Hypothalamus (tissue), 51 donors: ENCODE measurements at regions not wholly inside any gene's neighbourhood (a gene's known extent, or its start where the extent isn't known, plus 50 kb on each side); places are given as distances from the start of the nearest gene placed in this dataset.

ENCODE experiments used
- DNase-seq, 51 donors: peaks; one replicate each; lab custom pipeline; 2025; lab: John Stamatoyannopoulos, UW

DNA sequence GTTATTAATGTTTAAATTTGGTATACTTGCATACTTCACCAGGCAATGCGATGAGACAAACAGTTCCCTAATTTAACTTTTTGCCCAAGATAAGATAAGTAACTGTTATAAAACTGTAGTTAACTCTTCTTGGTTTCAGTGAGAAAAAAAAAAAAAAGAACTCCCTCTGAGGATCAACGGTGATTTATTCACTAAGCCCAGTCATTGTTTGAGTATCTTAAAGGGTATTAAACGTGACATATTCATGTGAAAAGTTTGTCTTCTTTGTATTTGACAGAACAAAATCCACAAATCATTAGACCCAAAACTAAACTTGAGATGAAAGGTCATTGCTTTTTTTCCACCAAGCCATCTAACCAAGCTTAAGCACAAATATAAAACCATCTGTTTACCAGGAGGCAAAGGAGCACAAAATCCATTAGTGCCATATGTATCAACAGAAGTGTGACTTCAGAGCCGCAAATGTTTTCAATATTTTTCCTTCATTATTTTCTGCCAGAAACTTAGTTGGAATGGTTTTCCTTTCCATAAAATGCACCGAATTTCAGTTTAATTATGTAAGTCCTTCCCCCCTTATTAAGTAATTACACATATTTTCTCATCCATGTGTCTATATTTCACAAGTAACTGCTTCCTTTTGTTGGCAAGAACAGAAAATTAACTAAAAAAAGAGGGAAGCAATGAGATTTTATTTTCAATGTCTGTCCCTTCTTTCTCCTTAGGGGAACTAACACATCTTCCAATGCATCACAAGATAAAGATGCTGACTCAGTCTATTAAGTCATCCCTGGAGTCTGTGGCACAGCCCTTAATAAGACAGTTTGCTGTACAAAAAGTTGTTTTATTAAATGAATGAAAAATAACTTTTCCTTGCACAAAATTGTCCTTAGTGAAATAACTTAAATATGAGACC is 92.2 kb upstream of the RAP2B start:
- DNase-seq, result no peak

DNA sequence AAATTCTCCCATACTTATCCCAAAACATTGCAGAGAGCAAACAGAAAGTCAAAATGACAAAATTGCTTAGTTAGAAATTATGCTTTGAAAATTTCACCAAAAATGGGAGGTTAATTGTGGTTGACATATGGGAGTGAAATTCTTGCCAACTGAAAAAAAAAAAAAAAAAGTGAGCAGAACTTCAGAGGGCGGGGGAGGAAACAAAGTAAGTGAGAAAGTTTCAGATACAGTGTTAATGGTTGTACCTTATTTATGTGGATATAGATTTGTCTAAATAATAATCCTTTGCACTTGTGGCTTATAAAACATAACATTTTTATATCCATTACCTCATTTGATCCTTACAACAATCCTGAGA is 91.5 kb upstream of the RAP2B start:
- DNase-seq, result no peak

DNA sequence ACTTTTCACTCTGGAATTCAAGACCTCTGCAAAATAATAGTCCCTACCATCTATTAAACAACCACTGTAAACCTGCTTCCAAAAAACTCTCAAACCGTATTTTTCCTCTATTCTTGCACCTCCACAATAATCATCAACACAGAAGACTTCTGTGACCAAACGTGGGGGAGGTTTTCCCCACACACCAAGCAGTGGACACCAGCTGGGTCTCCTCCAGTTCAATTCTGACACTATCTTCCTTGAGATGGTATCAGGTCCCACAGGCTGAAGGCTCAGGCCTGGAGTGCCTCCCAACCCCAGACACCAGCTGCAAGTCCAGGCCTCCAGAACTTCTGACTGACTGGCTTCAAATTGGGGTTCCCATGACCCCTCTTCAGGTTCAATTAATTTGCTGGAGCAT is 89.6 kb upstream of the RAP2B start:
- no peak for DNase-seq

DNA sequence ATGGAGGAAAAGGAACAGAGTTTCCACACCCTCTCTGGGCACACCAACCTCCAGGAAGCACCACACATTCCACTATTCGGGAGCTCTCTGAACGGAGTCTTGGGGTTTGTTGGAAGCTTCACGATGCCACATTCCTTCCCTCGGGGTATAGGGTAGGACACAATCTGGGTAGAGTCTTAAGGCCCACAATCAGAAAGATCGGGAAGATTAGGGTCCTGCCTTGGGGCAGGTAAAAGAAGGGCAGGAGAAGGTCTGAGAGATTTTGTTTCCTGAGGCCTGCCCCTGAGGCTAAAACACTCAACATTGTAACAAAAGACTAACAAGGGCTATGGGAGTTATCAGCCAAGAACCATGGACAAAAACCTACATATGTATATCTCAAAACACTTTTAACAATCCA is 89.2 kb upstream of the RAP2B start:
- no peak for DNase-seq

DNA sequence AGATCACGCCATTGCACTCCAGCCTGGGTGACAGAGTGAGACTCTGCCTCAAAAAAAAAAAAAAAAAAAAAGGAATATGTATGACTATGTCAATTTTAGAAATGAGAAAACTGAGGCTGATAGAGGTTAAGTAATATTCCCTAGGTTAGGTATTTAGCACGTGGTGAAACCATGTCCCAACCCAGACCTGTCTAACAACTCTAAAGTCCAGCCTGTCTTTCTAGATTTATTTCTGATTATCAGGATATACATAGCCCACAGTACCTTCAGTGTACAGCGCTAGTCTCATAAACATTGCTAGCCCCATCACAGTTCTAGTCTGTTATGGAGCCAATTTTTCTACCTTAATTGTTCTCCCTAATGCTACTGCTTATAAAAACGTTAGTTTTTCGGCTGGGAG is 88.4 kb upstream of the RAP2B start:
- no peak for DNase-seq

DNA sequence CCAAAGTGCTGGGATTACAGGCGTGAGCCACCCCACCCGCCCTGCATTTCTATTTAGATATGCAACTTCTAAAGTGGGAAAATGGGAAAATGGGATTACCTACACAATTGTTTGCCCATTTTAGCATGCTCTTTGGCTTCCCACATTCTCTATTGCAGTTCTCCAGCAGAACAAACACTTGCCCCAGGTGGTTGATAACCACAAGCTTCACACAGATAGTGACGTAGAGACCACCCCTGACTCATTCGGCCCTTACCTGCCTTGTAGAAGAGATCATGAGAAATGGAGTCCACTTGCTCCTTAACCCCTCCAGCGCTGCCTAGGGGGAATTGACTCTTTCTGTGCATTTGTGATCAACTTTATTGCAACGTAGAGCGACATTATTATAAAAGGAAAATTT is 83.2 kb upstream of the RAP2B start:
- DNase-seq, result no peak

DNA sequence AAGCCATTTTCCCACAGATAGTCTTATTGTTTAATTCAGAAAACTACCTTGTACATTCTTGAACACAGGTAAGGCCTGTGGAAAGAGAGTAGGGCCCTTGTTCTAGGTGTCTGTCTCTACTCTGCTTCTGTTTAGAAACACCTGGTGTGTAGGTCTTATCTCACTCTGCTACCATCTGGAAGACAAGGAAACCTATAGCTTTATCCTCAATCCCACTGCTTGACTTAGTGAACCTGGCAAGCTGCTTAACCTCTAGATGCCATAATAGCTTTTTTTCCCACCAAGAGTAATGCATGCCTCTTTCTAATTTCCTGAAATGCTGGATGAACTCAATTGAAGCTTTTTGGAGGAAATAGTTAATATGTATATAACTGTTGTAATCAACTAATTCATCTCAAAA is 82.6 kb upstream of the RAP2B start:
- DNase-seq, result no peak

DNA sequence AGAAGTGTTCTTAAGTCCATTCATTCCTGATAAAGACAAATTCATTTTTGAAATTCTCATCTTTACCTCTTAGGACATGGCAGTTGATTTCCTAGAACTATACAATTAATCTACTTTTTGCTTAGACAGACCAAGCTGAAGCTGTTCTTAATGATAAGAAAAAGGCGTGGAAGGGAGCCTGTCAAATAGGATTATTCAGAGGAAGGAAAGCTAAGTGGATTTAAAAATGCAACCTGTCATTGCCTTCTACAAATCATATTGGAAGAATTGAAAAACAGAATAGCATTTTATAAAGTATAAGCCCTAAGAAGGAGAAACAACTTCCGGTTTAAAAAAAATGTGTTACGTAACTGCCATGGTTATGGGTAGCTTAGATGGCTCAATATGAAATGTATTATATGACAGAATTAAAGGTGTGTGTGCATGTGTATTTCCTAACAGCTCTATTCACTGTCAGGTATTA is 81.2 kb upstream of the RAP2B start:
- DNase-seq, result no peak

DNA sequence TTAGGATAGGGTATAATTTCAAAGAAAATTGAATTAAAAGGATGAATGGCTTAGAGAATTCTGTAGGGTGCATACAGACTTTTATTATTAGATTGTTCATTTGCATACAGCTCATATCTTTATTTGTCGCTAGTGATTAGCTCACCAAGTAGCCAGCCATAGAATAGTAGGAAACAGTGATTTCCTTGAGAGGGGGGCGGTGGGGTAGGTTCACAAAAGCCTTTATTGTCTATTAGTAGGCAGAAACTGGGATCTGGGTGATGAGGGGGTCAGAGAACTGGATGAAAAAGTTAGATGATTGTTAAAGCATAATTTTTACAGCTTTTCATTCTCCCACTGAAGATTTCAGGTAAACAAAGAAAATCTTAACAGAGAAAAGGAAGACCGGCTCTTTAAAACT is 77.6 kb upstream of the RAP2B start:
- no peak for DNase-seq

DNA sequence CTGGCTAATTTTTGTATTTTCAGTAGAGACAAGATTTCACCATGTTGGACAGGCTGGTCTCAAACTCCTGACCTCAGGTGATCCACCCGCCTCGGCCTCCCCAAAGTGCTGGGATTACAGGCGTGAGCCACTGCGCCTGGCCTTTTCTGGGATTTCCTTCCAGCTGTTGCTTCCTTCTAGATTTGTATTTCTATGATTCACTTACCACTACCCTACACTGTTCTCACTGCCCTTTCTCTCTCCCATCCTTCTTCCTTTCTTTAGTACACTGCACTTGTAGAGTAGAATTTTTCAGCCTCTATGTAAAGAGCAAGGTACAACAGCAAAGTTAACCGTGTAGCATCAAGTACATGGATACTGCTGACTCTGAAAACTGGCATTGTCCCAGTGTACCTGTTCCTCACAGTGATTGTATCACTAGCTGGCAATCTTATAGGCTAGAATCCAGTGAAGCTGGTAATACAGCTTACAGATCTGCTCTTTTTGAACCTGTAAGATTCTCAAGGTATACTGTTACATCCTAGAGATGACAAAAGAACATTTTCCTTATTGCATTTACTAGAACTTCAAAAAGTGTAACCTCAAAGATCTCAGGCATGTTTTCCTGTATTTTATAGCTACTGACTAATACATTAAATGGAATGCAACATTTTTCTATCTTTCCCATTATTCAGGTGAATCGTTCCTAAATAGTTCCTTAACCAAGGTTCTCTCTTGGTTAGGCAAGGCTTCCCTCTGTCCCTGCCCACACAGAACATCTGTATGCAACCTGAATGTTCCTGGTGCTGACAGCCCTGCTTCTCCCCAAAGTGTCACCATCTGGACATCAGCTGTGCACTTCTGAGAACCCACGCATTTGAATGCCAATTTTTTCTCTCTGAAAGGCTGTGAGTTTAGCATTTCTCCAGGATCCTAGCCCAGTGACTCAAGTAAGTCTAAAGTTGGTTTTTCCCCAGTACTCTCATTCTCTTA is 74.1 kb upstream of the RAP2B start:
- DNase-seq, result no peak

DNA sequence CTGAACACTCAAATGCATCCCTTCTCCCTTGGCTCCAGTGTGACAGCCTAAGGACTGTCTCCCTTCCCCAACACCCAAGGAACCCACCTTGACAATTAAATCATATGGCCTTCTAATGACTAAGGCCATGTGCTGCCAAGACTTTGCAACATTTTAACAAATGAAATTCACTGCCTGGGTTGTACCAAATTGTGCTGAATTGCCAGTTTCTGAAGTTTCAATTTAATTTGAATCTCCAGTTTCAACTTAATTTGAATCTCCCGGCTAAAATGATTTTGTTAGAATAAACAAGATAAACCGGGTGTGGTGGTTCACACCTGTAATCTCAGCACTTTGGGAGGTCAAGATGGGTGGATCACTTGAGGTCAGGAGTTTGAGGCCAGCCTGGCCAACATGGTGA is 72.4 kb upstream of the RAP2B start:
- DNase-seq, result no peak

DNA sequence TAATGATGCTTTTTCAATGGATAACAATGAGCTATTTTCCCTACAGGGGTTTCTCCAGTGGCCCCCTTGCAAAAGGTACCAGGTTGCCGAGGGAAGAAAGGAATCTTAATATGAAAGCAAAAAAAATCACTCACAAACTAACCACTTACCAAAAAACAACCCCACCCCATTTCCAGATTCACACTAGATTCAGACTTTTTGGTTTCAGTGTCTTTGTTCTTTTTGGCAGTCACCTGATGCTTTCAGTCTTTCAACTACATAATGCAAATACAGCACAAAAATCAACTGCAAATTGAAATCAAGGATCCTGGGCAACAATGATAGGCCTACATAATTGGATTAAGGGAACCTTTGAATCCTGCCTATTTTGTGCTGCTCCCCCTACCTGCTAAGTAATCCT is 71.1 kb upstream of the RAP2B start:
- DNase-seq, result no peak

DNA sequence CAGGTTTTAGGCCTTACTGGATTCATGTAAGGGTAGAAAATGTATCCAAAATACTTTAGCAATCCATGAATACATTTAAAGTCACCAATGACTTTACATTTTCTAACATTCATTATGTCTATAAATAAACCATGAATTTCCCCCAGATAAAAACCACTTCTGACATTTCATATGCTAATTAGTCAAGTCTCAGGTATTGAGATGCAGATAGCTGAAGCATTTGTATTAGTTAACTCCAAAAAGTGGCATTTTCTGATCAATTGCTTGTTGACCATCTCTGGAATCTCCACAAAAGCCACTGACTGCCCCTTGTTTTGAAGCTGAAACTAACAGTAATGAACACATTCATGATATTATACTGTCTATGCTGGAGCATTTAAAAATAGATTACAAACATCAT is 68.4 kb upstream of the RAP2B start:
- no peak for DNase-seq

DNA sequence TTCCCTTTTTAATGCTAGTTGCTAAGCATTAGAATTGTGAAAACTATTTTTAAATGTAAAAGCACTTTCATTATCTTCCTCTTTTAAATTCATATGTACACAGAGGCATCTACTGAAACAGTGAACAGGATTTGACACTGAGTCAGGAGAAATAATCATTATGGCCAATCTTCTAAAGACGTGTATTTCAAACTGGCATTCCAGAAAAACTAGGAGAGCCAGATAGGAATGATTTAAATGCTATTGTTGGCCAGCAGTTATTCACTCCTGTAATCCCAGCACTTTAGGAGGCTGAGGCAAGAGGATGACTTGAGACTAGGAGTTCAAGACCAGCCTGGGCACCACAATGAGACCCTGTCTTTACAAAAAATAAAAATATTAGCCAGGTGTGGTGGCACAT is 67.6 kb upstream of the RAP2B start:
- DNase-seq, result no peak

DNA sequence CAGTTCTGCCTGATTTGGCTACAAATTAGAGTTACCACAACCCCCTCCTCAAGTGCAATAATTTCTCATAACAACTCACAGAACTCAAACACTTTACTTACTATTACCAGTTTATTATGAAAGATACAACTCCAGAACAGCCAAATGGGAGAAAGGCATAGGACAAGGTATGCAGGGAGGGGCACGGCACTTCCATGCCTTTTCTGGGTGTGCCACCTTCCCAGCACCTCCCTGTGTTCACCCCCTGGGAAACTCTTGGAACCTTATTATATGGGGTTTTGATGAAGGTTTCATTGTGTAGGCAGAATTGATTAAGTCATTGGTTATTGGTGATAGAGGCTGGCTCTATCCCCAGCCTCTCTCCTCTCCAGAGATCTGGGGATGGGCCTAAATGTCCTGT is 66.6 kb upstream of the RAP2B start:
- DNase-seq, result no peak

DNA sequence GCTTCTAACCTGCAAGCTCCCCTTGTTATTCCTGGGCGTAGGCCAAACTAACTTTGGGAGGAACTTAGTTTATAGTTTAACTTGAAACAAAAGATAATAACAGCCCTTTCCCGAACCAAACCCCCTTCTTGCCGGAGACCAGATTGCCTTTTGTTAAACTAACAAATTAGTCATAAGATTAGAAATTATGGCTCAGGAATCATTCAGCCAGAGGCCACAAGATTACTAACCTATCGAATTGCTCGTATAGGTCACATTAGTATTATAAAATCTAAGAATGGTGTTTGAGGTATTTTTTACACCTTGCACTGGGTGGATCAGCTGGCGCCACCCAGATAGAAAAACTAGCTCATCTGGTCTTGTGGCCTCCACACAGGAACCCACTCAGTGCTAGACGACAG is 65.3 kb upstream of the RAP2B start:
- DNase-seq, result no peak

DNA sequence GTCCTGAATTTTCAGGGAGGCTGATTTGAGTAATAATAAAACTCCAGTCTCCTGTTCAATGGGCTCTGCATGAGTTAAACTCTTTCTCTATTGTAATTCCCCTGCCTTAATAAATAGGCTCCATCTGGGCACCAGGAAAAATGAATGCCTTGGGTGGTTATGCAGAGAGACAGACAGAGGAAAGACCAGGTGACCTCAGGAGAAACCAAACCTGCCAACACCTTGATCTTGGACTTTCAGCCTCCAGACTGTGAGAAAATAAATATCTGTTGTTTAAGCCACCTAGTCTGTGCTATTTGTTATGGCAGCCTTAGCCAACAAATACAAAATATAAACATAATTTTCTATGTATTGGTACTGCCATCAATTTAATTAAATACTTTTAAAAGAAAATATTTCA is 64.8 kb upstream of the RAP2B start:
- no peak for DNase-seq

DNA sequence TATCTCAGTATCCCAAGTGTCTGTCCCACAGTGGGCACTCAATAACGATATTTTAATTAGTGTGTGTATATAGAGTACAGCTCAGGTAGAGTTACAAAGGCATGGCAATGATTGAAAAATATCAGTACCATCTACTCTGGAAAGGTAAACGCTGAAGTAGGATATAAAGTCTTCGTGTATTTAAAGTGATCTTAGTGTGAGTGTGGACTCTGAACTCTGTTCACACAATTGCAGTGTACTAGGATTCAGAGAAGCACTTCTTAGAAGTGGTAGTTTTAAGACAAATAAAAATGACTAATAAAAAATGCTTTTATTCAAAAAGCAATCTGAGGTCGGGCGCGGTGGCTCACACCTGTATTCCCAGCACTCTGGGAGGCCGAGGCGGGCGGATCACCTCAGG is 62.9 kb upstream of the RAP2B start:
- no peak for DNase-seq

DNA sequence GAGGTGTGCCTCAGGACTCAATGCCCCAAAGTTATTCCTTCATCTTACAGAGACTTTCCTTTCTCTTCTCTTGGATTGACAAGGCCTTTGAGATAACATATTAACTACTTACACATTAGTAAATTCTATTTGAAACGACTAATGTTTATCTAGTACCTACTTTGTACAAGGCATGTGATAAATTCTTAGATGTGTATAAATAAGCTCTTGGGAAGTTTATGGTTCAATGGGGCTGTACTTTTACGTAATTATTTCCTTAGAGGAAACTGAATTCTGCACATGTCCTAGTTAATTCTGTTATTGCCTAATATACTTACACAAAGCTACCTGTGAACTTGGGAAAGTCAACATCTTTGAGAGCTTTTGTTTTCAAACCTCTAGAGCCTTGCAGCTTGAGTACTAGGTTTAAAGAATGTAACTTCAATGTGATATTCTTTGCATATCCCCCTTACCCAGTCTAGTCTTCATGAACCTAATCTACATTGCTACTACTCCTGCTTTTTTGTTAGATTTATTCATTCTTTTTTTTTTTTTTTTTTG is 58.5 kb upstream of the RAP2B start:
- DNase-seq, result no peak

DNA sequence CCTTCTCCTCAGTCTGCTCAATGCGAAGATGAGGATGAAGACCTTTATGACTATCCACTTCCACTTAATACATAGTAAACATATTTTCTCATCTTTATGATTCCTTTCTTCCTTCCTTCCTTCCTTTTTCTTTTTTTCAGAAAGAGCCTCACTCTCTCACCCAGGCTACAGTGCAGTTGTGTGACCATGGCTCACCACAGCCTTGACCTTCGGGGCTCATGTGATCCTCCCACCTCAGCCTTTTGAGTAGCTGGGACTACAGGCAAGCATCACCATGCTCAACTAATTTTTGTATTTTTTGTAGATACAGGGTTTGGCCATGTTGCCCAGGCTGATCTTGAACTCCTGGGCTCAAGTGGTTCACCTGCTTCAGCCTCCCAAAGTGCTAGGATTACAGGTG is 52.0 kb upstream of the RAP2B start:
- DNase-seq, result no peak

DNA sequence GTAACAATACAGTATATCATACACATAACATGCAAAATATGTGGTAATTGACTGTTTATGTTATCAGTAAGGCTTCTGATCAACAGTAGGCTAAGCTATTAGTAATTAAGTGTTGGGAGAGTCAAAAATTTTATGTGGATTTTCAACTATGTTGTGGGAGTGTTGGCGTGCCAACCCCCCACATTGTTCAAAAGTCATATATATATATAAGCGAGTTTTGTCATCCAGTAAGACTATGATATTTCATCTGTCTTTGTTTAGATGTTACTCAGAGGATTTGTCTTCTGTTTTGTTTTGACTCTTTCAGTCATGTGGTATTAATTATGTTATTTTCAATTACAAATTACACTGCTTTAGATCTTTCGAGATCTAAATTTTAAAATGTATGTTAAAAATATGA is 51.0 kb upstream of the RAP2B start:
- no peak for DNase-seq
